WERI-Rb-1 (cell line): ENCODE measurements at regions not wholly inside any gene's neighbourhood (a gene's known extent, or its start where the extent isn't known, plus 50 kb on each side); places are given as distances from the start of the nearest gene placed in this dataset.

ENCODE experiments used
- DNase-seq: peaks from one replicate; pipeline ENCODE4 v3.0.0-alpha.2; 2020
- H3K27ac ChIP-seq: fragments of 250-450 bp; sonication (Bioruptor Pico); 2 replicates; pipeline ENCODE4 v1.5.1; 2020; ENCODE audit warnings: mild to moderate bottlenecking, moderate library complexity
- H3K27me3 ChIP-seq: fragments of 250-450 bp; sonication (Bioruptor Pico); 2 replicates; pipeline ENCODE4 v1.5.1; 2021; ENCODE audit warnings: mild to moderate bottlenecking, low read depth, moderate library complexity; ENCODE audit not compliant: insufficient read depth, severe bottlenecking
- H3K36me3 ChIP-seq: fragments of 250-450 bp; sonication (Bioruptor Pico); 2 replicates; pipeline ENCODE4 v1.5.1; 2020; ENCODE audit warnings: mild to moderate bottlenecking, moderate library complexity
- H3K4me3 ChIP-seq: 2 replicates; pipeline ENCODE4 v1.5.1; 2011; ENCODE audit warnings: low read depth, mild to moderate bottlenecking, control low read depth, low read length
- H3K9me3 ChIP-seq: fragments of 250-450 bp; sonication (Bioruptor Pico); 2 replicates; pipeline ENCODE4 v1.5.1; 2021; ENCODE audit warnings: mild to moderate bottlenecking, moderate library complexity; ENCODE audit not compliant: severe bottlenecking
- CTCF ChIP-seq: IDR thresholded peaks from 2 replicates; pipeline ENCODE4 v1.5.1; 2011; ENCODE audit warnings: low read depth, mild to moderate bottlenecking, control low read depth, inconsistent platforms, low read length

- TF ChIP-seq CTCF = no peak
- H3K4me3 ChIP-seq = no peak overlapping the region
- no peak overlapping the region; the same call in 1 of the 2 replicates for H3K27ac ChIP-seq
- no peak for DNase-seq
- no peaks in the 10 kb centered on the region for H3K36me3 ChIP-seq
- no peaks in the 10 kb centered on the region for H3K9me3 ChIP-seq
- H3K27me3 ChIP-seq = no peaks in the 10 kb centered on the region
These were observed 241.8 kb downstream of the C16orf95 start for GRCh38 chr16:87075319-87075860.

- no peak for TF ChIP-seq CTCF
- H3K27ac ChIP-seq = no peak overlapping the region
- H3K4me3 ChIP-seq = no peak overlapping the region
These were observed 240.8 kb downstream of the C16orf95 start for GRCh38 chr16:87076331-87076949.

GRCh38 chr16:87076950-87077749 lies 240.0 kb downstream of the C16orf95 start:
- no peaks in the 10 kb centered on the region for H3K36me3 ChIP-seq
- H3K27ac ChIP-seq = no peak overlapping the region
- no peak overlapping the region for H3K4me3 ChIP-seq
- peak; percentile 80 for TF ChIP-seq CTCF
- peak; percentile 71 for DNase-seq
- no peaks in the 10 kb centered on the region for H3K9me3 ChIP-seq
- H3K27me3 ChIP-seq = no peaks in the 10 kb centered on the region

More at GRCh38 chr16:87076331-87076949, 240.8 kb downstream of the C16orf95 start:
- Histone ChIP-seq H3K27me3 (no peaks in the 10 kb centered on the region), H3K36me3 (no peaks in the 10 kb centered on the region), H3K9me3 (no peaks in the 10 kb centered on the region)
- DNase-seq = no peak

GRCh38 chr16:87077750-87078127 lies 239.5 kb downstream of the C16orf95 start:
- Histone ChIP-seq H3K36me3 (no peaks in the 10 kb centered on the region), H3K27ac (no peak overlapping the region), H3K27me3 (no peaks in the 10 kb centered on the region), H3K9me3 (no peaks in the 10 kb centered on the region), H3K4me3 (no peak overlapping the region)
- no peak for TF ChIP-seq CTCF
- DNase-seq = no peak

GRCh38 chr16:87080571-87081167 lies 236.5 kb downstream of the C16orf95 start:
- Histone ChIP-seq H3K27me3 (no peaks in the 10 kb centered on the region), H3K36me3 (no peaks in the 10 kb centered on the region), H3K27ac (no peak overlapping the region), H3K9me3 (no peaks in the 10 kb centered on the region), H3K4me3 (no peak overlapping the region)
- TF ChIP-seq CTCF = no peak
- DNase-seq = no peak
